ENCODE measurements at regions not wholly inside any gene's neighbourhood (a gene's known extent, or its start where the extent isn't known, plus 50 kb on each side); places are given as distances from the start of the nearest gene placed in this dataset.

DNA sequence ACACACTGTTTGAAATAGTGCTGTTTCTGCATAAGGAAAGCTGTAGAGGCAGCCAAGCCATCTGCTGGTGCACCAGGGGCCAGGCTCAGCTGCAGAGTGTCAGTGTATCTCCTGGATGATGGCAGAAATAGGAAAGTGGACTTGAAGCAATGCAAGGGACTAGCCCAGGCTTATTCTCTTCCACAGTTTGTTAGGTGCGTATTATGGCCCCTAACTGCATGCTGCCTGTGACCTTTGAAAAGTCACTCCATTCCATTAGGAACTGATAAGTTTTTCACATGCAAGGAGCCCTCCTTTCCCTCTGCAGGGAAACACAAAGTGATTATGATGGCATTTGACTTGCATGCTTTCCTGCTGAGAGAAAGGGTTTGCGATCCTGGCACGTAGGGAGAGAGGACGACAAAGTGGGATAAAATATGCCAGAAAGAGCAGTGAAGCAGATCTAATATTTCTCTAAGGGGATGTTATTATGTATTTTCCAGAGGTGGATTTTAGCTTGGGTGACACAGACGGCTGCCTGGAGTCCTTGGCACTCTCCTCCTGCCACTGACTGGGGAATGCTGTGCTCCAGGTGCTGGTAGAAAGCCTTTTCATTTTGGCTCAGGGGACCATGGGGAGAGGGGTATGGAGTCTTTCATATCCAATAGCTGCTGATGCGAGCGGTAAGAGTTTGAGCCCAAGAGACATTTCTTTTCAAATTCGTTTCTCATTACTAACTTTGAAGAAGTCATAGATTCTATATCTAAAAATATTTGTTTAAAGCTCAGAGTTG lies 402.1 kb upstream of the B3GALT2 start:
- Histone ChIP-seq H3K9me3 (ENCODE audit: control insufficient read depth, low read length) (no peaks in the 10 kb centered on the region), H3K36me3 (ENCODE audit: control insufficient read depth, insufficient read depth, low read length) (no peaks in the 10 kb centered on the region), H3K4me3 (ENCODE audit: low read length) (no peak overlapping the region), H3K9ac (ENCODE audit: low read length) (no peak overlapping the region), H3K27me3 (ENCODE audit: control insufficient read depth, insufficient read depth, low read length) (no peaks in the 10 kb centered on the region), H3K4me1 (ENCODE audit: control insufficient read depth, insufficient read depth, low read length) (no peaks in the 10 kb centered on the region)

DNA sequence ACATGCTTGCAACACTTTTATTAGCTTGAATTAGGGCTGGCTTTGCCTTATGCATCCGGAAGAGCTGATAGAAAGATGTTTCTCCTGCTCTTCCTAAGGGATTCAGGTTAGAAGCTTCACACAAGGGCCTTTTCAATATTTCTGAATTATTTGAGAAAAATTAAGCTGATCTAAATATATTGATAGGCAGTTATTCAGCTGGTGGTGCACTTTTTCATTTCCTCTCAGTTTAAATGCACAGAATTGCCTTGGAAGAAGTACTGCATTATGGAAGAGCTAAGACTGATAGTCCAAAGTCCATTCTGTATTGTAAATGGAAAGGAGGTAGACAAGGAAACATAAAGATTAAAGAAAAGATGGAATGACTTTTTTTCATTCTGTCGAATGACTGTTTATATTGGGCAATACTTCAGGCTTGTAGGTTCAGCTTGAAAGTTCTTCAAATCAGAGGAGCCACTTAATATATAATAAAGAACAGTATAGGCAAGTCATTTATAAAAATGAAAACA lies 398.4 kb upstream of the B3GALT2 start:
- Histone ChIP-seq H3K9me3 (ENCODE audit: control insufficient read depth, low read length) (no peaks in the 10 kb centered on the region), H3K27me3 (ENCODE audit: control insufficient read depth, insufficient read depth, low read length) (no peaks in the 10 kb centered on the region), H3K4me1 (ENCODE audit: control insufficient read depth, insufficient read depth, low read length) (no peaks in the 10 kb centered on the region), H3K36me3 (ENCODE audit: control insufficient read depth, insufficient read depth, low read length) (no peaks in the 10 kb centered on the region), H3K9ac (ENCODE audit: low read length) (no peak overlapping the region), H3K4me3 (ENCODE audit: low read length) (no peak overlapping the region)

DNA sequence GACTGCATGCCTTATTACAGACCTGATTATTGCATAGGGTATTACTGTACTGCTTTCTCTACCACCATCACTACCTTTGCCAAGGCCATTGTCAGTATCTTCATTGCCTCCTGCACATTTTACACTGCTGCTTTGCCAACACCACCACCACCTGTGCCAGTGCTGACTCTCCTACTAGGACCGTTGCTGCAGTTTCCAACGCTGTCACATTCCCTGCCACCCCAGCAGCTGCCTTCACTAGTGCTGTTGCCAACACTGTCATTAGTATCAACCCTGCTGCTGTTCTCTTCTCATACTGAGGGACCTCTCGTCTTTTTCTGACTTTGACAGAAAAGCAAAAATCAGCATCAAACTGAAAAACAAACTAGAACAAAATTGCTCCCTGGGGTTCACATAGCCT lies 394.9 kb upstream of the B3GALT2 start:
- no peak overlapping the region for H3K9ac ChIP-seq (ENCODE audit: low read length)
- no peaks in the 10 kb centered on the region for H3K27me3 ChIP-seq (ENCODE audit: control insufficient read depth, insufficient read depth, low read length)
- no peaks in the 10 kb centered on the region for H3K4me1 ChIP-seq (ENCODE audit: control insufficient read depth, insufficient read depth, low read length)
- H3K36me3 ChIP-seq (ENCODE audit: control insufficient read depth, insufficient read depth, low read length) = no peaks in the 10 kb centered on the region
- H3K4me3 ChIP-seq (ENCODE audit: low read length) = no peak overlapping the region
- no peaks in the 10 kb centered on the region for H3K9me3 ChIP-seq (ENCODE audit: control insufficient read depth, low read length)

DNA sequence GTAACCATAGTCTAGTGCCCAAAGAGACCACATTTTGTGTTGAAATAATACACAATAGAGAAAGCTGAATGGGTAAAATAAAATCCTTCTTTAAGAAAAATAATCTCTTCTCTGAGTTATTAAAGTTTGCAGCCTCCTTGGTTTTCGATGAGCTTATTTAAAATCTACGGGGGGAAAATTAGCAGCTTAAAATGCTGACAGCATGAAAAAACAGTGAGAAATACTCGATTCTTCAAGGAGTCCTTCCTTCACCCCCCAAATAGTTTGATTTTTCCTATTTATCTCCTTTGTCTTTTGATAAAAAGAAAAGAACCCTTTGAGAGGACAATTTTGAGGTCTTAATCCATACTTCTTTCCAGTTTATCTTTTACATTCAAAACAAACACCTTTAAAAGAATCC lies 394.0 kb upstream of the B3GALT2 start:
- Histone ChIP-seq H3K27me3 (ENCODE audit: control insufficient read depth, insufficient read depth, low read length) (no peaks in the 10 kb centered on the region), H3K4me3 (ENCODE audit: low read length) (no peak overlapping the region), H3K9me3 (ENCODE audit: control insufficient read depth, low read length) (no peaks in the 10 kb centered on the region), H3K9ac (ENCODE audit: low read length) (no peak overlapping the region), H3K4me1 (ENCODE audit: control insufficient read depth, insufficient read depth, low read length) (no peaks in the 10 kb centered on the region), H3K36me3 (ENCODE audit: control insufficient read depth, insufficient read depth, low read length) (no peaks in the 10 kb centered on the region)

DNA sequence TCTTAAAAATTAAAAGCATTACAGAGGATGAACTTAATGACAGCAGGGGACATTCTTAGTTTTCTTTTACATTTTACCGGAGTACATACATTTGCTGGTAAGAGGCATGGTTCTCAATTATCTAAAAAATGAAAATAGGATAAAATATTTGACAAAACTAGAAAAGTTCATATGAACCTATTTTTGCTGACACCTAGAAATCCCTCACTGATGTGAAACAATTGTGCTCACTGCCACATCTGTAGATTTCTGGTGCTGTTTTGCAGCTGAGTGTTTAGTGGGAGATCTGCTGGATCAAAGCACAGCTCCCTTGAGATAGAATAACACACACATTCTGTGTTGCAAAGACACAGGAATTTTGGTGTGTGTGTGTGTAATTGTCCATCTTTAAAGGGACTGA lies 392.9 kb upstream of the B3GALT2 start:
- no peak overlapping the region for H3K4me3 ChIP-seq (ENCODE audit: low read length)
- H3K9ac ChIP-seq (ENCODE audit: low read length) = no peak overlapping the region
- H3K4me1 ChIP-seq (ENCODE audit: control insufficient read depth, insufficient read depth, low read length) = no peaks in the 10 kb centered on the region
- no peaks in the 10 kb centered on the region for H3K36me3 ChIP-seq (ENCODE audit: control insufficient read depth, insufficient read depth, low read length)
- no peaks in the 10 kb centered on the region for H3K27me3 ChIP-seq (ENCODE audit: control insufficient read depth, insufficient read depth, low read length)
- H3K9me3 ChIP-seq (ENCODE audit: control insufficient read depth, low read length) = no peaks in the 10 kb centered on the region

DNA sequence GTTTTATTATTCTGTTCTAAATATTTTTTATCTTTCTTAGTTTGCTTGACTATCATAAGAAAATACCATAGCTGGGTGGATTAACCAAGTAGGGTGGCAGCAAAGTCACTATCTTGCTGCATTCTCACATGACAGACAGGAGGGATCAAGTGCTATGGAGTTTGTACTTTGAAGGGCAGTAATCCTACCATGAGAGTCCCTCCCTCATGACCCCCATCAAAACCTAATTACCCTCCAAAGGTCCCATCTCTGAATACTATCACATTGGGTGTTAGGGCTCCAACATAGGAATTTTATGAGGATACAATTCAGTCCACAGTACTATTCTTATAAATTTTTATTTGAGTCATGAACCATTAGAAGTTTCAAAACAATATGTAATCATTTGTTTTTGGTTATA lies 388.5 kb upstream of the B3GALT2 start:
- Histone ChIP-seq H3K27me3 (ENCODE audit: control insufficient read depth, insufficient read depth, low read length) (no peaks in the 10 kb centered on the region), H3K4me1 (ENCODE audit: control insufficient read depth, insufficient read depth, low read length) (no peaks in the 10 kb centered on the region), H3K9ac (ENCODE audit: low read length) (no peak overlapping the region), H3K36me3 (ENCODE audit: control insufficient read depth, insufficient read depth, low read length) (no peaks in the 10 kb centered on the region), H3K4me3 (ENCODE audit: low read length) (no peak overlapping the region), H3K9me3 (ENCODE audit: control insufficient read depth, low read length) (no peaks in the 10 kb centered on the region)

DNA sequence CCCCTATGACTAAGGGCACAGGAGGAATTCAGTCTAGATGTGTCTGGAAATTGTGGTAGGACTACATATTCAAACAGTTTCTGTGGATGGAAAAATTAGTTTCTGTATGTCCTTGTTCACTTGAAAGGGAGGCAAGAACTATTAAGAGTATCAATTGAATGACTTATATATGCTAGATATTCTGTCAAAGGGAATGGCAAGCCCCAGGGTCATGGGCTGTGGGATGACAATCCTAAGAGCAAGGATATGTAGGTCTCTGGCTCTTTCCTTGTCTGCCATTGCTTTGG lies 383.5 kb upstream of the B3GALT2 start:
- Histone ChIP-seq H3K36me3 (ENCODE audit: control insufficient read depth, insufficient read depth, low read length) (no peaks in the 10 kb centered on the region), H3K27me3 (ENCODE audit: control insufficient read depth, insufficient read depth, low read length) (no peaks in the 10 kb centered on the region), H3K4me1 (ENCODE audit: control insufficient read depth, insufficient read depth, low read length) (no peaks in the 10 kb centered on the region), H3K9ac (ENCODE audit: low read length) (no peak overlapping the region), H3K9me3 (ENCODE audit: control insufficient read depth, low read length) (no peaks in the 10 kb centered on the region), H3K4me3 (ENCODE audit: low read length) (no peak overlapping the region)

DNA sequence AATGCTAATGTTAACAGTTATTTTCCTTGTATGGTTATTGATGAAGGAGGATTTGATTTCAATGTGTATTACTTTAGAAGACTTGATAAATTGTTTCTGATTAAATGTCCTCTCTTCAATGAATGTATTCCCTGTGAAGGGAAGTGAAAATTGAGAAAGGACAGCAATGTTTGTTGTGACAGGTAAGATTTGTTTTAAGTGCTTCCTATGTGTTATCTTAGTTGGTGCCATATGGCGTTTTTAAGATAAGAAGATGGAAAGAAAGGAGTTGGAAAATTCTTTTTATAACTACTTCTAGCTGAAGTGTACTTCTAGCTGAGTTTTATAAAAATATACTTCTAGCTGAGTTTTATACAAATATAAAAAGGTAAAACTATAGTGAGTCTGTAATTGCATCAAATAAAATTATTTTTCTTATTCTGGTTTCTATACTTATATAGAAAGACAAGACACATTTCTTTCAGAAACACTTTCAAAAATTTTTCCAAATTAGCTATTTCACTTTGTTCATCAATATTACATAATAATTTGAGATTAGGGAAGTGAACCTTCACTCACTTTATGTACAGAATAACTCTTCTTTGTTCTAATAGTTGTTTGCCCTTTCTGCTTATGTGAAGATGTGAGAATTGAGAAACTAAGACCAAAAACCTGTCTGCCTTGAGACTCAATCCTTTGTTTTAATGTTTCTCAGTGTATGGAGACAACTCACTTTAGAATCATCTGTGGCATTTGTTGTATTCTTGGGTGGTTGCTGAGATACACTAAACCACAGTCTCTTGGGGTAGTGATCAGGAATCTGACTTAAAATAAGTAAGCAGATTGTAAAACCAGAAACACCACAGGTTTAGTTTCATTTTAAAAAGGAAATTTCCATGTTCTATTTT lies 382.9 kb upstream of the B3GALT2 start:
- no peaks in the 10 kb centered on the region for H3K4me1 ChIP-seq (ENCODE audit: control insufficient read depth, insufficient read depth, low read length)
- no peak overlapping the region for H3K9ac ChIP-seq (ENCODE audit: low read length)
- no peaks in the 10 kb centered on the region for H3K9me3 ChIP-seq (ENCODE audit: control insufficient read depth, low read length)
- no peaks in the 10 kb centered on the region for H3K36me3 ChIP-seq (ENCODE audit: control insufficient read depth, insufficient read depth, low read length)
- no peaks in the 10 kb centered on the region for H3K27me3 ChIP-seq (ENCODE audit: control insufficient read depth, insufficient read depth, low read length)
- no peak overlapping the region for H3K4me3 ChIP-seq (ENCODE audit: low read length)

DNA sequence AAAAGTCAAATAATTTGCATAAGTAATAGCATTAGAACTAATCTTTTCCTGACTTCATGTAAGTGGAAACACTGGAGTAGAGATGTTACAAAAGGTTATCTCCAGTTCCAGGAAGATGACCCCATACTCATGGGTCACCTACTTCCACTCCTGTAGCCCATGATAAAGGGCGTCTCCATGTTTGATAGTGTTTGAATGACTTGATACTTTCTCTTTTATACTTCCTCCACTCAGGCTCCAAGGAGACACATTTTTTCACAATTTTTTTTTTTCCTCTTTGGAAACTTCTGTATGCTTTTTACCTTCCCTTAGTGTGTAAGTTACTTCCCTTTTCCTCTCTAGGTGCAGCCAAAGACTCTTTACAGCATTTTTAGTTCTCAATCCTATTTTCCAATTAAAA lies 382.1 kb upstream of the B3GALT2 start:
- Histone ChIP-seq H3K9me3 (ENCODE audit: control insufficient read depth, low read length) (no peaks in the 10 kb centered on the region), H3K36me3 (ENCODE audit: control insufficient read depth, insufficient read depth, low read length) (no peaks in the 10 kb centered on the region), H3K9ac (ENCODE audit: low read length) (no peak overlapping the region), H3K27me3 (ENCODE audit: control insufficient read depth, insufficient read depth, low read length) (no peaks in the 10 kb centered on the region), H3K4me1 (ENCODE audit: control insufficient read depth, insufficient read depth, low read length) (no peaks in the 10 kb centered on the region), H3K4me3 (ENCODE audit: low read length) (no peak overlapping the region)

DNA sequence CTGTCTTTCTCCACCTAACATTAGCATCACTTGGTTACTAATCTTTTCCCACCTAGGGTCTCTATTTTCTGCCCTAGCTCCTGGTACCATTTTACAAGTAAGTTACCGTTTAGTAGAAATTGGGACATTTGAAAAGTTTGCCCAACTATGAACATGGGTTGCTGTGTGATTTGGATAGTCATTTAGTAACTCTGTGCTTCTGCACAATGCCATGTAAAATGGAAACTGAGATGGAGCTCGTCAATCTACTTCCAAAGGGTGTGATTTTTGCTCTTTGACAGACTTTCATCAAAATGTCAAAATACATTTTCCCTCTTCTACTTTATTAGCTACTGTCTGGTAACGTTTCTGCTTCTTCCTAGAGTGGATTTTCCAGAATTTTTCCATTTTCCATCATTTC lies 381.5 kb upstream of the B3GALT2 start:
- Histone ChIP-seq H3K4me3 (ENCODE audit: low read length) (no peak overlapping the region), H3K27me3 (ENCODE audit: control insufficient read depth, insufficient read depth, low read length) (no peaks in the 10 kb centered on the region), H3K9me3 (ENCODE audit: control insufficient read depth, low read length) (no peaks in the 10 kb centered on the region), H3K36me3 (ENCODE audit: control insufficient read depth, insufficient read depth, low read length) (no peaks in the 10 kb centered on the region), H3K4me1 (ENCODE audit: control insufficient read depth, insufficient read depth, low read length) (no peaks in the 10 kb centered on the region), H3K9ac (ENCODE audit: low read length) (no peak overlapping the region)

DNA sequence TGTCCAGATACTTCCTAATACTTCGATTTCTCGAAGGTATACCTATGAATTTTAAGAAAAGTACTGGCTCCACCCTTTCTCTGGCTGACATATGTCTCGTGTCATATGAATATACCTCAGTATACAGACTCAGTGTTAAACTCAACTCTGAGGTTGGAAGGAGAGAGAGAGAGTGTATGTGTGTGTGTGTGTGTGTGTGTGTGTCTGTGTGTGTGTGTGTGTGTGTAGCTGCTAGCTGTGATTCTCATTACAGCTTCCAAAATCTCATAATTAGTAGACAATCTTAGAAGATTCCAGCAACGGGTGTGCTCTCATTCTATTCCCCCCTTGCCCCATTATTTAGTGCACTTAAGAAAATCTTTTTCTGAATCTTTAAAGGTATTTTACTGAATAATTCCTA lies 380.3 kb upstream of the B3GALT2 start:
- no peak overlapping the region for H3K4me3 ChIP-seq (ENCODE audit: low read length)
- no peak overlapping the region for H3K9ac ChIP-seq (ENCODE audit: low read length)
- H3K27me3 ChIP-seq (ENCODE audit: control insufficient read depth, insufficient read depth, low read length) = no peaks in the 10 kb centered on the region
- no peaks in the 10 kb centered on the region for H3K4me1 ChIP-seq (ENCODE audit: control insufficient read depth, insufficient read depth, low read length)
- no peaks in the 10 kb centered on the region for H3K36me3 ChIP-seq (ENCODE audit: control insufficient read depth, insufficient read depth, low read length)
- no peaks in the 10 kb centered on the region for H3K9me3 ChIP-seq (ENCODE audit: control insufficient read depth, low read length)

DNA sequence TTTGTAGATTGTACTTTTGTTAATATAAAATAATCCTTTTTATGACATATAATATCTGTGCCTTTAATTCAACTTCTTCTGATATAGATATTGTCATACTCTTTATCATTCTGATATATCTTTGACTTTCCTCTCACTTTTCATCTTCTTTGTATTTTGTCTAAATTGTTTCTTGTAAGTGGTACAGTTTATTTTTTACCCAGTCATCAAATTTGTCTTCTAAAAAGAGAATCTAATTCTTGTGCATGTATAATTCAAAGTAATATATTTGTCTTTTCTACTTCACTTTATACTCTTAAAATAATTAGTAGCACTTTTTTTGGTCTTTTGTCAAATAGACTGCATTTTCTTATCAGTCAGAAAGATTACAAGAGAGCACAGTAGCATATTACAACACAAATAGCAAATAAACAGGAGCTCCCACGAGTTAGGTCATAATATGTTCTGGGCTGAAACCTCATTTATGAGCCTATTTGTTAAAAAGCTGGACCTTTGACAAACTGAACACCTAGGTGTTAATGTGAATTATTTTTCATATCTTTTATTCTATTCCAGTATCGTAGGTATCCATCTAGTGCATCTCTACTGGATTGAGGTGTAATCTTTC lies 379.7 kb upstream of the B3GALT2 start:
- H3K4me1 ChIP-seq (ENCODE audit: control insufficient read depth, insufficient read depth, low read length) = no peaks in the 10 kb centered on the region
- no peaks in the 10 kb centered on the region for H3K9me3 ChIP-seq (ENCODE audit: control insufficient read depth, low read length)
- H3K9ac ChIP-seq (ENCODE audit: low read length) = no peak overlapping the region
- no peaks in the 10 kb centered on the region for H3K36me3 ChIP-seq (ENCODE audit: control insufficient read depth, insufficient read depth, low read length)
- H3K27me3 ChIP-seq (ENCODE audit: control insufficient read depth, insufficient read depth, low read length) = no peaks in the 10 kb centered on the region
- no peak overlapping the region for H3K4me3 ChIP-seq (ENCODE audit: low read length)
